MM.1S (cell line): ENCODE measurements at regions not wholly inside any gene's neighbourhood (a gene's known extent, or its start where the extent isn't known, plus 50 kb on each side); places are given as distances from the start of the nearest gene placed in this dataset.

Experiments
- CTCF ChIP-seq: fragments of 300-600 bp; sonication (generic); IDR thresholded peaks from 2 replicates; pipeline ENCODE4 v1.5.1; 2016; ENCODE audit warnings: antibody characterized with exemption, low read length, mixed read lengths
- EZH2 ChIP-seq: fragments of 300-600 bp; sonication (generic); optimal IDR thresholded peaks from 2 replicates; pipeline ENCODE3; 2017; ENCODE audit warnings: low read depth, mild to moderate bottlenecking, antibody characterized with exemption, low read length, mixed read lengths

GRCh38 chr1:82944822-82945221 is 1054.1 kb downstream of the TTLL7 start:
- TF ChIP-seq CTCF (no peak), EZH2 (no peak)
